Activated CD8-positive, alpha-beta memory T cell treated with anti-CD3 and anti-CD28 coated beads for 36 hours (primary cell): ENCODE measurements at regions not wholly inside any gene's neighbourhood (a gene's known extent, or its start where the extent isn't known, plus 50 kb on each side); places are given as distances from the start of the nearest gene placed in this dataset.

ENCODE experiments used
- CTCF ChIA-PET: fragments of 350-600 bp; sonication (Branson Sonifier 250); formaldehyde crosslinking; loops from one replicate; lab custom pipeline; 2021; ENCODE audit warnings: antibody characterized with exemption; lab: Charles Lee
- POLR2A ChIA-PET: fragments of 350-600 bp; sonication (Branson Sonifier 250); formaldehyde crosslinking; loops from one replicate; lab custom pipeline; 2021; ENCODE audit warnings: antibody characterized with exemption; lab: Charles Lee

DNA sequence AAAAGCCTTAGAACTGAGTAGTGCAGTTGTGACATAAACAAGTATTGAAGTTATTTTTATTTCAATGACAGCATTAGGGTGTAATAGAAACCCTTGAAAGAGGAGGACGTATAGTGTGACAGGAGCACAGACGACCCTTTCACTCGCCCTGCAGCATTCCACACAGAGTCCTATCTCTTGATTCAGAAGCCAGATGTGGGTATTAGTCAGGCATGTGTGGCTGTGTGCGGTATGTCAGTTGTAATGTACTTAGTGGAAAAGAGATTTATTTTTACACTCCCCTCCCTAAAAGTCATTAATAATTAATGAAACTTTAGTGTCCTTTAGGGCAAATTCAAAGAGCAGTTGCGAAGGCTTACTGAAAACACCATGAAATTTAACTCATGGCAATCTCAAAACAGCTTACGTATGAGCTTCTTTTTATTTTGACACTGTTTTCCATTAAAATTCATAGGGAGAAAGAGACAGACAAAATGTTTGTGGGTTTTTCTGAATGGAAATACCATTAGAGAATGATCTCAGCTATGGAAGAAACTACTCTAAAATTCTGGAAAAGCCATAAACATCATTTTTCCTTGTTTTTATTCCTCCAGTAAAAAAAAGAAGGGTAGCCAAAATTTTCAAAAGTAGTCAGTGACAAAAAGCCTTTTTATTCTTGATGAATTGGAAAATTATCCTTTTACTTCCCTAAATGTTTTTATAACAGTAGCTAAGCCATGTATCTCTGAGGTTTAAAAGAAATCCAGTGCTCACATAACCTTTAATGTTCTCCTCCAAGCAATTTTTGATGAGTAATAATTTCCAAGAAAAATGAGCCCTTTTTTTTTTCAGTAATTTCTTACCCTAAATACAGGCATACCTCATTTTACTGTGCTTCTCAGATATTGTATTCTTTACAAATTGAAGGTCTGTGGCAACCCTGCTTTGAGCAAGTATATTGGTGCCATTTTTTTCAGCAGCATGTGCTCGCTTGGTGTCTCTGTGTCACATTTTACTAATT lies 84.0 kb upstream of the DSEL start:
- ChIA-PET POLR2A (no interaction called here), CTCF (interaction anchor here (0.6 kb wide), 1 partner anchor 98 kb away, joined by 3 read pairs; no protein-coding TSS in a partner anchor)

GRCh38 chr18:67599277-67599676 lies 82.8 kb upstream of the DSEL start:
- ChIA-PET POLR2A (no interaction called here), CTCF (no interaction called here)

DNA sequence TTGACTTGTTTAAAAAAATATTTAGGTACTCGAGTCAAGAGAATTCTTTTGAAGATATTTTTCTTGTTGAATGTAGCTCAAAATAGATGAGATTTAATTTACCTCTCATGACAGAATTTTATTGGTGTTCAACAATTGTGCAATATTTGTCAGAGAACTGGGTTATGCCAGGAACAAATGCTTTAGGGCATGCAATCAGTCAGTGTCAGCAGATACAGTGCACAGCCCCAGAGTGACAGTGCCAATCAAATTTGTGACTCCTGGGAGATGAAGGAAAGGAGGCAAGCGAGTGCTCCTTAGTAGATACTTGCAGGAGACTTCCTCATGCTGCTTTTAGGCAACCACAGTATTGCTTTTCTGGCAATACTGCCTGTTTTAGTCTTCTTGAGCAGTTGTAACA lies 81.2 kb upstream of the DSEL start:
- CTCF ChIA-PET, result no interaction called here
- POLR2A ChIA-PET, result no interaction called here

DNA sequence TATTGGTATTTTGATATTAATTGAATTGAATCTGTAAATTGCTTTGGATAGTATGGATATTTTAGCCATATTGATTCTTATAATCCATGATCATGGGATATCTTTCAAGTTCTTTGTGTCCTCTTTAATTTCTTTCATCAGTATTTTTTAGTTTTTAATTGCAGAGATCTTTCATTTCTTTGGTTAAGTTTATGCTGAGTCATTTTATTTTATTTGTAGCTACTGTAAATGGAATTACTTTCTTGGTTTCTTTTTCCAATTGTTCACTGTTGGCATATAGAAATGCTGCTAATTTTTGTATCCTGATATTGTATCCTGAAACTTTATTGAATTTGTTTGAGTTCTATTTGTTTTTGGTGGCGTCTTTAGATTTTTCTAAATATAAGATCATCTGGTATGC lies 79.5 kb upstream of the DSEL start:
- POLR2A ChIA-PET, result no interaction called here
- CTCF ChIA-PET, result no interaction called here

DNA sequence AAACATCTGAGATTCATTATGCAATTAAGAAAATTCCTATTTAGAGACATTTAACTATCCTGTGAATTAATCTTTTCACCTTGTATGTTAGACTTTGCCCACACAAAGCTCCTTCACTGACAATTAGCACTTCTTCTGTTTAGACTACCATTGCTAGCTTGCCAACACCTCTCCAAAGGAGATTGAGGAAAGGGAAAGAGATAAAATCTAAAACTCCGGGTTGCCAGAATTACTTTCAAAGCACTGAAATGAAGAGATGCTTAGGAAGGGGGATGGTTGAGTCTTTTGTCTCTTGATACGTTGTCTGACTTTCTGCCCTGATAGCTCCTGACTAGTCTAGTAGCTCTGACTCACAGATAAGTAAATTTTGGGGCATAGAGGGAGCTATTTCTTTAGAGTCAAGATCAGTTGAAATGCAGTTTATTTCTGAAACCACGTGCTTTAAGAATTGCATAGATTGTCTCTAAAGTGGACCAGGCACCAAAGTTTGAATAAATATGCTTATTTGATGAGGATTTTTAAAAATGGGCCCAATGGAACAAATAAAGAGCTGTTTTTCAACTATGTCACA lies 74.1 kb upstream of the DSEL start:
- ChIA-PET CTCF (no interaction called here), POLR2A (no interaction called here)

DNA sequence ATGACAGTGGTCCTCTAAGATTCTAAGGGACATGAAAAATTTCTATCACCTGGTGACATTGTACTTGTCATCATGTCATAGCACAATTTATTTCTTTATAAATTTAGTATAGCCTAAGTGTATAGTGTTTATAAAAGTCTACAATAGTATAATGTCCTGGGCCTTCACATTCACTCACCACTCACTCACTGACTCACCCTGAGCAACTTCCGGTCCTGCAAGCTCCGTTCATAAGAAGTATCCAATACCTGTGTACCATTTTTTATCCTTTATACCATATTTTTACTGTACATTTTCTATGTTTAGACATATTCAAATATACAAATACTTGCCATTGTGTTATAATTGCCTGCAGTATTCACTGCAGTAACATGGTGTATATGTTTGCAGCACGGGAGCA lies 72.8 kb upstream of the DSEL start:
- ChIA-PET CTCF (no interaction called here), POLR2A (no interaction called here)

DNA sequence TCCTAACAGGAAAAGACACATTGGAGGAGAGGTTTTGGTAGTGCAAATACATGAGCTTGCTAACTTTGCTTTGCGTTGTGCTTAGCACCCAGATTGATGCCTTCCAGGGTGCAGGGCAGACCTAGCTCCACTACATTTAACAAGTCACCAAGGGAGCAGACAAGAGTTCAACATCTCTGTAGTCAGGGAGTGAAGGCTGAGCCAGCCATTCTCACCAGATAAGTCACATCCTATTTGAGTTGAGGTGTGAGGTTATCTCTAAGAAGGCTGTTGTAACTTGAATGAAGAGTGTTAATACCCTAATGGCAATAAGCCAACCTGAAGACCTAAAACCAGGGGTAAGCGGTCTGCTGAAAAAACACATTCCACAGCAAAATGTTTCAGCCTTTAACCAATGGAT lies 69.6 kb upstream of the DSEL start:
- ChIA-PET CTCF (no interaction called here), POLR2A (no interaction called here)

DNA sequence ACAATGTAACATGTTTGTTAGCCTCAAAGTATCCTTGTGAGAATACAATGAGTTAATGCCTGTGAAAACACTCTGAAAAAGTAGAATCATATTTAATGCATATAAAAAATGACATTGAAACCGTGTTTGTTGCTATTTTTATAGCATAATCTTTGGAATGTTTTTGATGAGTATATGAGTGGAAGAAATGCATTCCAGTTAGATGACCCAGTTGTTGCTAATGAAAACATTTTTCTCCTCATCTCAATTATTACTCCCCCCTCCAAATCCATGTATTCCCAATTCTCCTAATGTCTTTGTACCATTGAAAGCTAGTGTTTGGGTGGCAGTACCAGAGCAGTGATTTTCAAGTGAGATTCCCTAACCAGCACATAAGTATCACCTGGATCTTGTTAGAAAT lies 67.1 kb upstream of the DSEL start:
- ChIA-PET CTCF (no interaction called here), POLR2A (no interaction called here)

DNA sequence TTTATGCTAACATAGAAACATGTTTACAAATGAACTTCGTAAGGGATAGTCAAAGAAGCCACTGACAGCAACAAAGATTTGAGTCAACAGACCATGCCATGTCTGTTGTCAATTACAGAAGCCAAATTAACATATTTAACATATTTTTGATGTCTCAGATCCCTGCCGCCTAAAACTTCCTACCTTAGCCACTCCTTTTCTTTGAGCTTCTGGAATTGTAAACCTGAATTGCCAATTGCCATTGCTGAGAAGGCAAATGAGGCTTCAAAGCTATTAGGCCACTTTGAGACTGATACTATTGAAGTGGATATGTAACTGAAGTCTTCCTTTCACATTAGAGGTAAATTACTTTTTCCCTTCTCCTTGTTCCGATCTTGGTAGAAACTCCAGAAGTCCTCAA lies 66.0 kb upstream of the DSEL start:
- ChIA-PET POLR2A (no interaction called here), CTCF (no interaction called here)

DNA sequence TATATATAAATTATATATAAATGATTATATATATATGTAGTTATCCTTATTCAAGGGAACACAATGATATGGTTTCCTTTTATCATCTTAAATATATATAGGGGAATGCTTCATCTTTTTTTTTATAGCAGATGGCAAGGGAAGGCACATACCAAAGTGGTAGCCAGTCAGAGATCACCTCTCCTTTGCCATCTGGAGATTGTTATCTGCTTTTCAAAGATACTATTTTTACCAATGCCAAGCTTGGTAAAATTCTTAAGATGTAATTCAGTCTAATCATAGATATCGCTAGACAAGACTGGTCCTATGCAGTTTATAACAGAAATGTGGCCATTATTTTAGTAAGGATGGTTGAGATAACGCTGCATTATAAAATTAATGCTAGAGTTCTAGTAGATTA lies 64.7 kb upstream of the DSEL start:
- ChIA-PET POLR2A (no interaction called here), CTCF (no interaction called here)

DNA sequence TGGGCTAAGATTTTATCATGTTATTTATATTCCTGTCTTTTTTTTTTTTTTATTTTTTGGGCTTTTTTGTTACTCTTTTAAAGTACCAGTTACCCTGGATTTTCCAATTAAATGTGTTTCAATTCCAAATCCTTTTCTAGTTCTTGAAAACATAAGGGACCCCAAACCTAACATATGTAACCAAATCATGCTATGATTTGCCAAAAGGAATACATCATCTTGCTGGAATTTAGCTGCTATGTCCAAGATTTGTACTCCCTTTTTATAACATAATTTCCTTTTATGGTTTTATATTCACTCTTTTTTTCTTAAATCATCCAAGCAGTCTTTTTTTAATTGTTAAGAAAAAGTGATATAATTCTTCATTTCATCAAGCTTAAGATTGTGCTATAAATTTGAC lies 60.9 kb upstream of the DSEL start:
- CTCF ChIA-PET, result no interaction called here

GRCh38 chr18:67574749-67575148 lies 58.2 kb upstream of the DSEL start:
- POLR2A ChIA-PET, result no interaction called here

More for the DNA sequence above, 60.9 kb upstream of the DSEL start:
- POLR2A ChIA-PET, result no interaction called here

GRCh38 chr18:67568166-67568565 lies 51.6 kb upstream of the DSEL start:
- ChIA-PET CTCF (no interaction called here), POLR2A (no interaction called here)

More at GRCh38 chr18:67574749-67575148, 58.2 kb upstream of the DSEL start:
- CTCF ChIA-PET, result no interaction called here
